GM12872 (cell line): ENCODE measurements at regions not wholly inside any gene's neighbourhood (a gene's known extent, or its start where the extent isn't known, plus 50 kb on each side); places are given as distances from the start of the nearest gene placed in this dataset.

Experiments used
- CTCF ChIP-seq: IDR thresholded peaks from 3 replicates; pipeline ENCODE4 v1.5.1; 2011; ENCODE audit warnings: low read depth, mild to moderate bottlenecking, low read length, moderate library complexity; ENCODE audit not compliant: insufficient read depth

- no peak for TF ChIP-seq CTCF
These were observed 166.0 kb upstream of the MDFIC start for GRCh38 chr7:114755856-114756255.

GRCh38 chr7:114758661-114759227, 163.2 kb upstream of the MDFIC start:
- TF ChIP-seq CTCF = no peak

- TF ChIP-seq CTCF = no peak
These were observed 162.4 kb upstream of the MDFIC start for GRCh38 chr7:114759347-114760062.

GRCh38 chr7:114760477-114760876, 161.4 kb upstream of the MDFIC start:
- TF ChIP-seq CTCF = no peak

GRCh38 chr7:114761973-114762372, 159.9 kb upstream of the MDFIC start:
- TF ChIP-seq CTCF = no peak

- no peak for TF ChIP-seq CTCF
These were observed 156.4 kb upstream of the MDFIC start for GRCh38 chr7:114765331-114766040.

GRCh38 chr7:114766041-114766356, 155.9 kb upstream of the MDFIC start:
- TF ChIP-seq CTCF = no peak
